ENCODE measurements at regions not wholly inside any gene's neighbourhood (a gene's known extent, or its start where the extent isn't known, plus 50 kb on each side); places are given as distances from the start of the nearest gene placed in this dataset.
"Not testable (repeated sequence)": the region's sequence is repeated elsewhere in the genome, so short reads cannot be mapped to it uniquely, and the experiment has no call there.

DNA sequence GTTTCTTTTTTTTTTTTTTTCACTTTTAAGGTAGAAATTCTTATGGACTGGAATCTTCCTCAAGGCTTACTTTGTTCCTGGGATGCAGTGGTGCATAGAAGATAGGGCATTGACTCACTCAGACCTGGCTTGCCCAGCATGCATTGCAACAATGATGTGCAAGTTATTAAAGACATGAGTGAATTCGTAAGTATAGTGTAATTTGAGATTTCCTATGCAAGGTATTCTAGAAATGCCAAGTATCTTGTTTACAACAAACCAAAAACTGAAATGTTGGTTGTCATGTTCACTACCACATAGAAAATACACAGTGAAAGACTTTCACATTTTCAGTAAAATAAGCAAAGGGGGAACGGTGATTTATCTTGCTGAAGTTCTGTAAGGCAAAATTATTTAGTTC lies 56.5 kb upstream of the FNDC3B start:
- peak; percentile 61 for DNase-seq

DNA sequence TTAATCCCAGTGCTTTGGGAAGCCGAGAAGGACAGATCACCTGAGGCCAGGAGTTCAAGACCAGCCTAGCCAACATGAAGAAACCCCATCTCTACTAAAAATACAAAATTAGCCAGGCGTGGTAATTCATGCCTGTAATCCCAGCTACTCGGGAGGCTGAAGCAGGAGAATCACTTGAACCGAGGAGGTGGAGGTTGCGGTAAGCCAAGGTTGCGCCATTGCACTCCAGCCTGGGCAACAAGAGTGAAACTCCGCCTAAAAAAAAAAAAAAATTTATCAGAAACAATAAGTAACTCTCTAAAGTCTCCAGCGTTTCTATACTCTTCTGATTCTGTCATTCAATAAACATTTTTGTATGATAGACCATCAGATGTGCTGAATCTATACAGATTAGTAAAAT lies 55.7 kb upstream of the FNDC3B start:
- DNase-seq, result not testable (repeated sequence)

DNA sequence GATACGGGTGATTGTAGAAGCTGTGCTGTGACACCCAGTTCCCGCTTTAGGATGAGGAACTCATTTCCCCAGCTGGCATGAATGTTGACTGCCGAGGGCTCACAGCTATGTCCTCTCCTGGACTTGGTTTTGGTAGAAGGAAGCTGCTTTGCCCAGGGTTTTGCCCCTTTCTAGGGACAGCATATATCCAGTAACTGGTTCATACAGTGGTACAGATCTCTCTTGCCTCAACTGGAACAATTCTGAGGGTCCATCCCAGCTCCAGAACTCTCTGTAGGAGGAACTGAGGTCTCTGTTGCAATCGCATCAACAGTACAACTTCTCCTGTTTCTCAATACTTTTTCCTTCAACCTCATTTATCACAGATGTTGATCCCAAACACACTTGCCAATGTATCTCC lies 54.5 kb upstream of the FNDC3B start:
- DNase-seq, result no peak

DNA sequence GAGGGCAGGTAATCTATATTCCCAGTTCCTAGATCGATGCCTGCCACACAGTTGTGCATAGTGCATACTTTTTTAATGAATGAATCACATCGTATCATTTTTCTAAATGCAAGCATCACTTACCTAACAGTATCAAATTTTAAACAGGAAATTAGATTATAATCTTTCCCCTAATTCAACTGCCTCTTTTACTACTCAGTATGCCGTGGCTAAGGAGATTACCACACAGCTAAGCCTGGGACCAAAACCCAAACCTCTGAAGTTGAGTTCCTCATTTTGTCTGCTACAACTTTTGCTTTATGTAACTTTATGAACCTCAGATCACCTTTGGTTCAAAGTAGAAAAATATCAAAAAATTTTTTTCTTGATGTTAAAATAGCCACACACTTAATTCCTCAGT lies 53.2 kb upstream of the FNDC3B start:
- no peak for DNase-seq

DNA sequence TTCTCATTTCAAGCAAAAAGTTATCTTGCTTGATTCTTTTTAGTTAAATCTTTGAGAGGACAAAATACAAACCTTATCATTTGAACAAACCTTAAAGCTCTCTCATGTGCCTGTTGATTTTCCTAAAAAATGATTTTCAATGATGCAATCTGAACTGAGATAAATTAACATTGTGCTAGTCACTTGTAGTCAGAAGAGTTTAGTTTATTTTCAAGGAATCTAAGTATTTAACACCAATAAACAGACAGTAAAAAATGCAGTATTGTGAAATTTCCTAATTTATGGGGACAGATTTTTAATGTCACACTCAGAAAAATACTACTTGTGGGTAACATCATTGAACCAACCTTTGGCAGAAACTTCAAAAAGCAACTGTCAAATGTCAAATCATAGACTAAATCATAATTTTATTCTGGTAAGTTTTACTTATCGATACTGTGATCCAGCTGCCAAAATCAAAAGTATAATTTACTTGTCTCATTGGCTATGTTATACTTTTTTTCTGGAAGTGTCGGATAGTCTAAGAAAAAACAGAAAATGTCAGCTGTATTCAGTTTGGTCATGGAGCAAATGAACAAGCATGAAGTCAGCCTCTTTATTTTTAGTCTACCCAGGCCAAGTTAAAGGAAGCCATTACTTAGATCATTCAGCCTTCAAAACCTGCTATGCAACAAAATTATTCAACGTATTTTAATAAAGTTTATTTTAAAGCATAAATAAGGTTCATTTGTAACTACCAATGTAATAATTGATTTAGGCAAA lies 52.4 kb upstream of the FNDC3B start:
- DNase-seq, result no peak

All from fibroblast of upper back skin (primary cell).